ENCODE measurements at regions not wholly inside any gene's neighbourhood (a gene's known extent, or its start where the extent isn't known, plus 50 kb on each side); places are given as distances from the start of the nearest gene placed in this dataset.

- peaks cover 0 to 7% (median 0%) of the 10 kb centered on the region in 3 donors for H3K9me3 ChIP-seq
- ATAC-seq = no peak
Observed at GRCh38 chr4:27412613-27413012, 552.0 kb downstream of the STIM2 start.

GRCh38 chr4:27414887-27415731 is 554.5 kb downstream of the STIM2 start:
- no peak for DNase-seq
- Histone ChIP-seq H3K4me3 (no peak overlapping the region), H3K4me1 (peaks cover 8% of the 10 kb centered on the region), H3K36me3 (replicated peaks in 1 of 2; ENCODE audit: insufficient read depth in 1 of 2, low read depth in 2 of 2) (no peaks in the 10 kb centered on the region), H3K27me3 (no peaks in the 10 kb centered on the region), H3K27ac (peak overlapping the region in 1 of 4 donors; percentile 28), H3K9me3 (peaks cover 0 to 7% (median 0%) of the 10 kb centered on the region in 3 donors)
- intact Hi-C loops (cut with DNase I) = no loop called here
- peak; percentile 50 for ATAC-seq
- 9 to 22% methylated on average over 3 of the region's 3 CpGs for WGBS, 2 donors
- TF ChIP-seq CTCF (IDR thresholded peaks at IDR 0.05) = no peak
- no peak for TF ChIP-seq POLR2A (IDR thresholded peaks at IDR 0.05)

More at GRCh38 chr4:27412613-27413012, 552.0 kb downstream of the STIM2 start:
- WGBS, 2 donors = 83 to 86% methylated on average over 1 of the region's 1 CpG
- H3K36me3 ChIP-seq (replicated peaks in 1 of 2; ENCODE audit: insufficient read depth in 1 of 2, low read depth in 2 of 2) = no peaks in the 10 kb centered on the region
- no peak for DNase-seq
- intact Hi-C loops (cut with DNase I) = no loop called here
- H3K27ac ChIP-seq = no peak overlapping the region
- H3K27me3 ChIP-seq = no peaks in the 10 kb centered on the region
- TF ChIP-seq CTCF (IDR thresholded peaks at IDR 0.05) (peak in 1 of 7 experiments; percentile 15), POLR2A (IDR thresholded peaks at IDR 0.05) (no peak)
- peaks cover 8% of the 10 kb centered on the region for H3K4me1 ChIP-seq
- no peak overlapping the region for H3K4me3 ChIP-seq

- no peaks in the 10 kb centered on the region for H3K27me3 ChIP-seq
- no peak for DNase-seq
- no peaks in the 10 kb centered on the region for H3K9me3 ChIP-seq
- H3K4me3 ChIP-seq = no peak overlapping the region
- no peaks in the 10 kb centered on the region for H3K36me3 ChIP-seq (replicated peaks in 1 of 2; ENCODE audit: insufficient read depth in 1 of 2, low read depth in 2 of 2)
- intact Hi-C loops (cut with DNase I) = no loop called here
- 38 to 64% methylated on average over 1 of the region's 1 CpG for WGBS, 2 donors
- no peaks in the 10 kb centered on the region for H3K4me1 ChIP-seq
- no peak overlapping the region for H3K27ac ChIP-seq
- no peak for ATAC-seq
- TF ChIP-seq CTCF (IDR thresholded peaks at IDR 0.05) (no peak), POLR2A (IDR thresholded peaks at IDR 0.05) (no peak)
Observed at GRCh38 chr4:27428661-27429060, 568.0 kb downstream of the STIM2 start.

- Histone ChIP-seq H3K27ac (no peak overlapping the region), H3K36me3 (replicated peaks in 1 of 2; ENCODE audit: insufficient read depth in 1 of 2, low read depth in 2 of 2) (no peaks in the 10 kb centered on the region), H3K9me3 (no peaks in the 10 kb centered on the region), H3K4me3 (no peak overlapping the region), H3K27me3 (no peaks in the 10 kb centered on the region), H3K4me1 (no peaks in the 10 kb centered on the region)
- TF ChIP-seq POLR2A (IDR thresholded peaks at IDR 0.05) (no peak), CTCF (IDR thresholded peaks at IDR 0.05) (no peak)
- ATAC-seq (no peak), DNase-seq (no peak)
- intact Hi-C loops (cut with DNase I) = no loop called here
- WGBS, 2 donors = 56% methylated on average over 5 of the region's 5 CpGs
Observed at GRCh38 chr4:27429364-27429871, 568.8 kb downstream of the STIM2 start.

All from body of pancreas (tissue), 4 donors.